Transverse colon (tissue), 4 donors: ENCODE measurements at regions not wholly inside any gene's neighbourhood (a gene's known extent, or its start where the extent isn't known, plus 50 kb on each side); places are given as distances from the start of the nearest gene placed in this dataset.

Experiments used
- EP300 ChIP-seq: sonication (generic); formaldehyde crosslinking; IDR thresholded peaks from one replicate; pipeline ENCODE4 v1.6.1; 2017; ENCODE audit warnings: antibody characterized with exemption, low read depth
- POLR2AphosphoS5 ChIP-seq, 3 donors: sonication (generic); formaldehyde crosslinking; IDR thresholded peaks; one replicate each; pipeline ENCODE4 v1.6.1; 2016; ENCODE audit warnings: antibody characterized with exemption in 3 of 3
- TF ChIP-seq, protein P1 (sequence below), 5 experiments: fragments of 200-600 bp in 3 of 5; fragments of 450-650 bp in 2 of 5; sonication (generic) in 3 of 5; IDR thresholded peaks; 1 replicate in 2 of 5; 2 replicates in 3 of 5; pipeline ENCODE4 v1.5.1; 2016 to 2017; ENCODE audit warnings: antibody characterized with exemption in 5 of 5, inconsistent platforms in 3 of 5, mild to moderate bottlenecking in 2 of 5, moderate library complexity in 1 of 5

DNA sequence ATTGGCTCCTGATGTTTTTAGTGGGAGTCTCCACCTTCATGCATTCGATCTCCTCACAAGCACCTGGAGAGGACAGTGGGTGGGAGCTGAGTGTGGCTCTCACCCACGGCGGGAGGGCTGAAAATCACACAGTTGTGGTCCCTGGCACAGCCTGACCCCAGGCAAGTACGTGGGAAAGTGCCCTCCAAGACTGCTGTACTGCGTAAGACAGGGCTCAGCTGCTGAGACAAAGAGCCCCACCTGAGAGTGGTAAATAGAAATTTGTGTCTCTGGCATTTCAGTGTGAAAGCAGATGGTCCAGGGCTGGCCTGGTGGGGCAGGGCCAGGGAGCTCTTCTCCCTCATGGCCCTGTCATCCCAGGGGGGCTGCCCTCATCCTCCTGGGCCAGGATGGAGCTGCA is 77.4 kb upstream of the IQSEC1 start:
- TF ChIP-seq, protein P1, sequence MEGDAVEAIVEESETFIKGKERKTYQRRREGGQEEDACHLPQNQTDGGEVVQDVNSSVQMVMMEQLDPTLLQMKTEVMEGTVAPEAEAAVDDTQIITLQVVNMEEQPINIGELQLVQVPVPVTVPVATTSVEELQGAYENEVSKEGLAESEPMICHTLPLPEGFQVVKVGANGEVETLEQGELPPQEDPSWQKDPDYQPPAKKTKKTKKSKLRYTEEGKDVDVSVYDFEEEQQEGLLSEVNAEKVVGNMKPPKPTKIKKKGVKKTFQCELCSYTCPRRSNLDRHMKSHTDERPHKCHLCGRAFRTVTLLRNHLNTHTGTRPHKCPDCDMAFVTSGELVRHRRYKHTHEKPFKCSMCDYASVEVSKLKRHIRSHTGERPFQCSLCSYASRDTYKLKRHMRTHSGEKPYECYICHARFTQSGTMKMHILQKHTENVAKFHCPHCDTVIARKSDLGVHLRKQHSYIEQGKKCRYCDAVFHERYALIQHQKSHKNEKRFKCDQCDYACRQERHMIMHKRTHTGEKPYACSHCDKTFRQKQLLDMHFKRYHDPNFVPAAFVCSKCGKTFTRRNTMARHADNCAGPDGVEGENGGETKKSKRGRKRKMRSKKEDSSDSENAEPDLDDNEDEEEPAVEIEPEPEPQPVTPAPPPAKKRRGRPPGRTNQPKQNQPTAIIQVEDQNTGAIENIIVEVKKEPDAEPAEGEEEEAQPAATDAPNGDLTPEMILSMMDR (IDR thresholded peaks at IDR 0.05): no peak
- TF ChIP-seq POLR2AphosphoS5 (IDR thresholded peaks at IDR 0.05): no peak
- TF ChIP-seq EP300: no peak
